ENCODE measurements at regions not wholly inside any gene's neighbourhood (a gene's known extent, or its start where the extent isn't known, plus 50 kb on each side); places are given as distances from the start of the nearest gene placed in this dataset.

DNA sequence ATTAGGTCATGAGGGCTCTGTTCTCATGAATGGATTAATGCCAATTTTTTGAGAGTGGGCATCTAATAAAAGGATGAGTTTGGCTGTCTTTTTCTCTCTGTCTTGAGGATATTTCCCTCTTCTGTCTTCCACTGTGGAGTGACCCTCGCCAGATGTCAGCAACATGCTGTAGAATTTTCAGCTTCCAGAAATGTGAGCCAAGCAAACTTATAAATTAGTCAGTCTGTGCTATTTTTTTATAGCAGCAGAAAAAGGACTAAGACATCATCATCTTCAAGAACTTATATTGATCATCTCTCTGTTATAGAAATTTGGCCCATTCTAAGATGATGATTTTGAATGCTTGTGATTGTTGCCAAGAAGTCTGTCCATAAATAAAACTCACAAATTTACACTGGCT is 431.4 kb downstream of the FGF9 start:
- in situ Hi-C loops (cut with HindIII; ENCODE audit: low sequenced_read_pairs) = no loop called here
- DNase-seq (ENCODE audit: low spot score) = no peak

DNA sequence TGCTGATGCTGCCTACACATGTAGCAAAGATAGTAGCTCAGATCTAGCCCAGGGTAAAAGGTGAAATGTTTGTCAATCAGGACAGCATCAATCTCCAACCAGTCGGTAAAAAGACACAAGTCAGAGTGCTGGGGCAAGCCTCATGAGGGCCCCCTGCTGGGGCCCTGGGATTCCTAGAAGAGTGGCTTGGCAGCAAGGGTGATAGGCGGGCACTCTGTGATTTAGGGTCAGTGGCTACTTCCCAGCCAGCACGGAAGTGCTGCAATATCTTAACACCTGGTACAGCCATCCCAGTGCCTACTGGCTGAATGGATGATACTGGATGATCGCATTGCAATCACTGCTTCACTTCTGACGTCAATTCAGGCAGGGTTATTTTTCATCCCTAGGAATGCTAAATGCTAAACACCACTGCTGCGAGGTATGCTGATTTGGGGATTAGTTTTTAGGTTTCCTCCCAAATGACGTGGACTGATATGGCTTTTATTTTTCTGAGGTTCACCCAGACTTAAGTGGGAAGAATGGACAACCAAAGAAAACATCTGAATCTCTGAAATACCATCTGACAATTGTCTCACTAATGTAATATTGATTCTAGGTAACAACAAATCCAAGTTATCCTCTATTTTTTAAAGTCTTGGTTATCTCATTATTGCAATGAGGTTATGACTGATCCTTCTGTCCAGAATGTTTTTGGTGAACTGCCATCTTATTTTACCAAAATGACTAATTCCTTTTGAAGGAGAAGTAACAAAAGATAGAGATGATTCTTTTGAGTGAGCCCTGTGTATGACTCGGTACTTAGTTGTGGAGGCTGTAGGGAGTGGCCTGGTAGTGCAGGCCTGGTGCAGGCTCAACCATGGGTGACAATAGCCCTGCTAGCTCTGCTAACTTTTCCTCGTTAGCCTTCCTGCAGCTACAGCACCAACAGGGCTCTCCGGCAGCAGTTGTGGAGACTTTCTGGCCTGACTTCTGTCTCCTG is 432.5 kb downstream of the FGF9 start:
- in situ Hi-C loops (cut with HindIII; ENCODE audit: low sequenced_read_pairs) = no loop called here
- DNase-seq (ENCODE audit: low spot score) = no peak

DNA sequence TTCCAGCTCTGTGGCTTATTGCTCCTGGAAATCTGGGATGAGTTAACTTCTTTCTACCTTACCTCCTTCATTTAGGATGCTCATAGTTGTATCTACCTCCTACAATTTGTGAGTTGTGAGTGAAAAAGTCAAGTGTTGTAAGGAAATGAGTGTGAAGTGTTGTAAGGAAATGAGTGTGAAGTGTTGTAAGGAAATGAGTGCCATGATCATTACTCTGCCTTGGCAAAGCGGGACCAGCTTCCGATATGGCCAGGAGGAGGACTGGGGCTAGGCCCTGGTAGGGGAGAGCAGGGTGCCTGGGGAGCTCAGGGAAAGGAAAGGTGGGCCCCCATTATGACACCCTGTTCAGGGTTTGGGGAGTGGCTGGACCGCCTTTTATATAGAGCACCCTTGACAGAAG is 435.2 kb downstream of the FGF9 start:
- in situ Hi-C loops (cut with HindIII; ENCODE audit: low sequenced_read_pairs) = no loop called here
- no peak for DNase-seq (ENCODE audit: low spot score)

DNA sequence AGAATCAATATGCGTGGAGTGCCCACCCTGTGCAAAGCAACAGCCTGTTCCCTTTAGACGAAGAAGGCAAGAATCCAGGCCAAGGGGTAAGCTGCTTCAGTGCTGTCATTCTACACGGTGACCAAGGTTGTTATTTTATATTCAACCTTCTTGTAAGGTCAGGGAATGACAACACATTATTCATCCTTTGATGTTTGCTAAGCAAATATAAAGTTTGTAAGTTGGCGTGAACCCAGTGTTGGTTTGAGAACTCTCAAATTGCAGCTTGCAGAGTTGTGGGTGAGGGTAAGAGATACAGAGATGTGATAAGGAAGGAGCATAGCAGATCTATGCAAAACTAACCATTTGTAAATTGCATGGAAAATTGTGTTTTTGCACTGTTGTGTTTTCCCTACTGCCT is 436.7 kb downstream of the FGF9 start:
- DNase-seq (ENCODE audit: low spot score) = no peak
- in situ Hi-C loops (cut with HindIII; ENCODE audit: low sequenced_read_pairs) = no loop called here

DNA sequence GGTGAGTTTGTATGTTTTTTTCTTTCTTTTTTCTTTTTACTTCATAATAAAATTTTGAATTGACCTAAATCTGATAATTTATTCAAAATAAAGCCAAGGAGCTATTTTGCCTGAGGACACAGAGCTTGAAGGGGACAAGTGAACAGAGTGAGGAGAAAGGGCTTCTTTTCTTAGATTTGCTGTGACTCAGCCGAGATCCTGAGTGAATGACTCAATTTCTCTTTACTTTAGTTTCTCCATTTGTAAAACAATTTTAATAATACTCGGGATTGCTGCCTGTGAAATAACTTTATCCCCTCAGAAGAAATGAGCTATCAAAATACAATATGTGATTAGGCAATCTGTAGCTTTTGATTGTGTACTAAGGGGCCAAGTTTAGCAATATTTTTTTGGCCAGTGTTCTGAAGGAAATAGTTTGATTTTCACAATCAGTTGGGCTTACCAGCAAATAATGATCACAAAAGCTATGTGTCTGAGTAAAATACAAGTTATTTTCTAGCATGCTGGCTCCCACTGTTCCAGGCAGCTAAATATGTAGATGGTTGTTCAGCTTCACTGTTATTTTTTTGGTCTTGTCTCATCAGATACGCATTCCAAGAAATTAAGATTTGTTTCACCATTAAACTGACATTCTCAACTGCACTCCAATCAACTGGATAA is 437.5 kb downstream of the FGF9 start:
- in situ Hi-C loops (cut with HindIII; ENCODE audit: low sequenced_read_pairs) = no loop called here
- no peak for DNase-seq (ENCODE audit: low spot score)

GRCh38 chr13:22108979-22109378 is 438.1 kb downstream of the FGF9 start:
- DNase-seq (ENCODE audit: low spot score) = no peak
- in situ Hi-C loops (cut with HindIII; ENCODE audit: low sequenced_read_pairs) = no loop called here

DNA sequence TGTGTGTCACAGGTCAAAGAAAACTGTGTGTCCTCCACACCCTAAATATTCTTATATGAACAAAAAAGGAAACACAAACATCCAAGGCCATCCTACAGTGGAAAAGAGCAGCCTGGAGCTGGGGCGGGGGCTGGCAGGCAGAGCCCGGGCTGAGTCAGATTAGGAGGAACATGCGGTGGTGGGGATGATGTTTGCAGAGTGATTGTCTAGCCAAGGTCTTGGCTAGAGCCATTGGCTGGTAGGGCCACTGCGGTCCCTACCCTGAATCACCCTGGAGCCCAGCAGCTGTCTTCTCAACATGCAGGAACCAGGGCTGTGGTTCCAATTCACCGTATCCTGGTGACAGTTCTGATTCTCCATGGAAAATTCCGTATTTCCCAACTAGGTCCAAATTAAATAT is 439.5 kb downstream of the FGF9 start:
- in situ Hi-C loops (cut with HindIII; ENCODE audit: low sequenced_read_pairs) = no loop called here
- no peak for DNase-seq (ENCODE audit: low spot score)

GRCh38 chr13:22111152-22111783 is 440.4 kb downstream of the FGF9 start:
- no peak for DNase-seq (ENCODE audit: low spot score)
- in situ Hi-C loops (cut with HindIII; ENCODE audit: low sequenced_read_pairs) = no loop called here

DNA sequence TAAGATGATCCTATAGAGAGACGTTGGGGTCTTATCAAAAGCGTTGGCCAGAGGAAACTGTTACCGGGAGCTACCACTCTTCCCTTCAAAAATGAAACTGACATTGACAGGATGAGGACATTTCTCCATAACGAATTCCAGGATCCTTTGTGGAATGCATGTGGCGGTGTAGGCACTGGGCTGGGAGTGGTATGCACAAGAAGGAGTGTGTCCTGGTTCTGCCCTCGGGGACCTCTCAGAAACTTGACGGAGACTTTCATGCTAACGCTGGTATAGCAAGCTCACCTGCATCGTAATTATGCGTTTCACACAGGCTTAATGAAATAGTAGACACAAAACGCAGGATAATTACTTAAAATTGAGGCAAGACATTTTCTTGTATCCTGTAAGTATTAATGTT is 441.1 kb downstream of the FGF9 start:
- no peak for DNase-seq (ENCODE audit: low spot score)
- in situ Hi-C loops (cut with HindIII; ENCODE audit: low sequenced_read_pairs) = no loop called here

DNA sequence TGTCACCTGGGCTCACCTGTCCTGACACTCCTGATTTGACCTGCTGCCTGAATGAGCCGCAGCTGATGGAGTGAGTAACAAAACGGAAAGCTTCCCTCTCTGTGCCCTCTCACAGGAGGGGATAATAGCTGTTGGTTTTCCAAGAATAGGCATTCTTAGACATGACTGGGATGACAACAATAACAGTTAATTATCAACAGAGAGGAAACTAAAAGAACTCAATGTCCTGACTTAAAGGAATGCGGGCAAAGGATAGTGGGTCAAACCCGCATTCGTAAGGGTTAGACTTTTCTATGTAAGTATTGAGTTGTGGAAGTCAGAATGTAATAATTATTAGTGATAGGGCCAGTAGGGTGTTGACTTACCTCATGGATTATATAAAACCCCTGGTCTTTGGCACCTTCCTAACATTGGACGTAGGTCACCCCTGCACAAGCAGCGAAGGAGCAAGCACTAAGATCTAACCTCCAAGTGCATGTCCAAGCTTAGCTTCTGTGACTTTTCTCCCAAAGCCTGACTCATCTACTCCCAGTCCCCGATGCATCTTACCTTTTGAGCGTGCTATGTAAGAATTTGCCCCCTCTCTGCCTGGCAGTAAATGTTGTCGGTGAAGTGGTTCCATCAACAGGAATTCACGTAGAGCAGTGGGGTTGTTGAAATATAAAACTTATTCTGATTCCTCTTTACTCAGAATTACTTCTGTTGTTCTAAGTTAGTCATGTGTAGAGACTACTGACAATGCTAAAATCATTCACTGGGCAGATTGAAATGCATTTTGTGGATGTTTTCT is 442.3 kb downstream of the FGF9 start:
- in situ Hi-C loops (cut with HindIII; ENCODE audit: low sequenced_read_pairs) = no loop called here
- no peak for DNase-seq (ENCODE audit: low spot score)

DNA sequence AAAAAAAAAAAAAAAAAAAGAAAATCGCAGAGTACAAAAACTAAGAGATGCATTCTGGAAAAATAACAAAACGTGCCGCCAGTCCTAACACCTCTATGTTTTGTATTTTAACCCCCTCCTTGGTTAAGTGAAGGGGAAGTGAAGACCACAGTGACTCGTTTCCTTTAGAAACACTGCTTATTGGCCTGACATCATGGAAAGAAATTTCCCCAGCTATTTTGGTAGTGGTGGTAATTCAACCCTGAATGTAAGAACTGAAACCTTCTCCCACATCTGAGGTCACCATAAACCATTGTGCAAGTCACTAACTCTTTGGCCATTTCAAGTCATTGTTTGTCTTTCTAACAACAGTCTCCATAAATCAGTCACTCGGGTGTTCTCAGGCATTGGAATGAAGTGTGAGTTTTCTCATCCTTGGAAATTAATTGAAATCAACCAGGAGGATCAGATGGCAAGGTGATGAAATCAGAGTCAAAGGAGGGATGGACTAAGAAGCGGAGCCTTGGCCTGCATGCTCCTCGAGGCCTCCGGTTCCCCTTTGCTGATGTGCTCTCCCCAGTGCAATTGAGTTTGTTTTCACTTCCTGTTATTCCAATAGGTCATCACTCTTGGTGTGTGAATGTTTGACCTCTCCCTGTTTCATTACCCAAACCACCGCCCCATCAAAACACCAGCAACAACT is 443.9 kb downstream of the FGF9 start:
- no peak for DNase-seq (ENCODE audit: low spot score)
- in situ Hi-C loops (cut with HindIII; ENCODE audit: low sequenced_read_pairs) = no loop called here

DNA sequence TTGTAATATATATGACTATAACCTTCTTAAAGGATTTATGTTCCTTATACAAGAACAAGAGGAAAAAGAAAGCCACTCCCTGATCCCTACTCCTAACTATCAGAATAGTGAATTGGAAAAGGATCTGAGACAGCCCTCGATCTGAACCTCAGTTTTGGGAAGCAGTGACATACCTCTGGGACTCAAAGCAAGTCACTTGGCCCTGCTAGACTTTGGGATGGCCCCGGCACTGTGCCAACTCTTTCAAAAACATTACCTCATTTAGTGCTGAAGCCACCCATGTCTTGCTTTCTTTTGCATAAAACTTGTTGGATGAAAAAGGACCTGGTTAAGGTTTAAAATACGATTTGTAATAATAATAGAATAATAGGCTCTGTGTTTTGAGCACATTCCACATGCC is 447.3 kb downstream of the FGF9 start:
- no peak for DNase-seq (ENCODE audit: low spot score)
- in situ Hi-C loops (cut with HindIII; ENCODE audit: low sequenced_read_pairs) = no loop called here

DNA sequence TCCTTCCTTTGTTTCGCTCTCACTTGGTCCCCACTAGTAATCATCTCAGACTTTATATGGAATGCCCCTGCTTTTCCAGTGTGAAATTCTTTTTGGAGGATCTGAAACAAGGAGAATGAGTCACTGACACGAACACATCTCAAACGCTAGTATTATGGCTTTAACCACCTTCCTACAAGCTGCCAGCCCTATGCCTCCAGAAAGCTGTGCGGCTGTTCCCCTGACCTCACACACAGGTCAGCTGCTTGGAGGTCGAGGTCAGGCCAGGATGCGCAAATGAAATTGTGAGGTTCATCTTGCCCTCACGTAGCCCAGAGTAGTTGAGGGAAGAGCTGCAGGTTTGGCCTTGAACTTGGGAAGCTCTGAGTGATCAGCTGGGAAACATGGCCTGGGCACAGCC is 449.8 kb downstream of the FGF9 start:
- no peak for DNase-seq (ENCODE audit: low spot score)
- in situ Hi-C loops (cut with HindIII; ENCODE audit: low sequenced_read_pairs) = no loop called here

GRCh38 chr13:22121146-22121739 is 450.4 kb downstream of the FGF9 start:
- DNase-seq (ENCODE audit: low spot score) = peak; percentile 44
- in situ Hi-C loops (cut with HindIII; ENCODE audit: low sequenced_read_pairs) = no loop called here

GRCh38 chr13:22126433-22127021 is 455.7 kb downstream of the FGF9 start:
- in situ Hi-C loops (cut with HindIII; ENCODE audit: low sequenced_read_pairs) = no loop called here
- DNase-seq (ENCODE audit: low spot score) = no peak

- in situ Hi-C loops (cut with HindIII; ENCODE audit: low sequenced_read_pairs) = no loop called here
- no peak for DNase-seq (ENCODE audit: low spot score)
Measured at GRCh38 chr13:22127277-22128164, 456.6 kb downstream of the FGF9 start.

Data from G401 (cell line).